KBM-7 (cell line): ENCODE measurements at regions not wholly inside any gene's neighbourhood (a gene's known extent, or its start where the extent isn't known, plus 50 kb on each side); places are given as distances from the start of the nearest gene placed in this dataset.
A peak's percentile ranks its signal among the peaks of the same experiment; 100 is the strongest.
"Not testable (repeated sequence)": the region's sequence is repeated elsewhere in the genome, so short reads cannot be mapped to it uniquely, and the experiment has no call there.

Experiments
- DNase-seq: peaks from one replicate; pipeline ENCODE4 v3.0.0-alpha.2; 2015
- in situ Hi-C: fragments of 300-500 bp; cut with MboI; formaldehyde crosslinking; loops from 2 replicates; pipeline ENCODE4 v1.14.3; 2020; ENCODE audit warnings: low sequenced_read_pairs, low pct_unique_long_range_greater_than_20kb, mixed read lengths

DNA sequence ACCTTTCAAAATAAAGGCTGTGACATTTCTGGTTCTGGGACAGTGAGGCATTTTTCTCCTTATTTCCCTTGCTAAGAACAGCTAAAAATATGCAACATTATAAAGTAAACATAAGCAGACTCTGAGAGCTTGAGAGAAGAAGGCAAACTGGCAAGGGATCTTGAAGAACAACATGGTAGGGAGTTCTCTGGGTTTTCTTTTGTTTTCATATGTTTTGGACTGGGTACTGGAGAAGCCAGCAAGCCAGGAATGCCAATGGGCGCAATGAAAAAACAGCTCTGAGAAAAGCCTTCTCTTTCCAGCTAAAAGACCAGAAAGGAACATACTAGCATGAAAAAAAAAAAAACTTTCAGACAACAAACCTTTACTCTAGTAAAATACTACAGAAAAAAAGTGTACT, 351.4 kb upstream of the HS6ST1 start:
- no peak for DNase-seq
- in situ Hi-C loops: no loop called here

GRCh38 chr2:128671981-128672757, 353.5 kb upstream of the HS6ST1 start:
- DNase-seq, in situ Hi-C loops: not testable (repeated sequence)

GRCh38 chr2:128679680-128680079, 361.0 kb upstream of the HS6ST1 start:
- DNase-seq, in situ Hi-C loops: not testable (repeated sequence)

GRCh38 chr2:128681507-128681906, 362.8 kb upstream of the HS6ST1 start:
- in situ Hi-C loops: no loop called here
- DNase-seq: no peak

DNA sequence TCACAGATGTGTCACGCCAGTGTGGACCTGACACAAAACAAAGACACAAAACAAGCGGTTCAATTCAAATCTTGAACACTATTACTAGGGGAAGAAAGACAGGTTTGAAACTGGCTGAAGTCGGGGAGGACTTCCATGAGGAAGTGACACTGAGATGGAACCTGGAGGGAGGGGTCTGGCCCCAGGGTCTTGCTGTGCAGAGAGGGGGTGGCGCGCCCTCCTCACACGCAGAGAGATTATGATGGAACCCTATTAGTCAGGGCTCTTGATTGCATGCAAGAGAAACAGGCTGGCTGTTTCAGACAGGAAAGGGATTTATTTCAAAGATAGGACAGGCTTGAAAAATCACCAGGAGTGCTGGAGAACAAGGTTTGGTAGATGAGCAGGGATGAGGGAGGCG, 363.6 kb upstream of the HS6ST1 start:
- in situ Hi-C loops: no loop called here
- no peak for DNase-seq

- in situ Hi-C loops: no loop called here
Observed at GRCh38 chr2:128682729-128683284, 364.1 kb upstream of the HS6ST1 start.

GRCh38 chr2:128684523-128684922, 365.9 kb upstream of the HS6ST1 start:
- in situ Hi-C loops: no loop called here
- DNase-seq: no peak

More at GRCh38 chr2:128682729-128683284, 364.1 kb upstream of the HS6ST1 start:
- DNase-seq: no peak

GRCh38 chr2:128685841-128686496, 367.3 kb upstream of the HS6ST1 start:
- in situ Hi-C loops: no loop called here
- no peak for DNase-seq

- peak; percentile 70 for DNase-seq
Observed at GRCh38 chr2:128686497-128686859, 367.8 kb upstream of the HS6ST1 start.

DNA sequence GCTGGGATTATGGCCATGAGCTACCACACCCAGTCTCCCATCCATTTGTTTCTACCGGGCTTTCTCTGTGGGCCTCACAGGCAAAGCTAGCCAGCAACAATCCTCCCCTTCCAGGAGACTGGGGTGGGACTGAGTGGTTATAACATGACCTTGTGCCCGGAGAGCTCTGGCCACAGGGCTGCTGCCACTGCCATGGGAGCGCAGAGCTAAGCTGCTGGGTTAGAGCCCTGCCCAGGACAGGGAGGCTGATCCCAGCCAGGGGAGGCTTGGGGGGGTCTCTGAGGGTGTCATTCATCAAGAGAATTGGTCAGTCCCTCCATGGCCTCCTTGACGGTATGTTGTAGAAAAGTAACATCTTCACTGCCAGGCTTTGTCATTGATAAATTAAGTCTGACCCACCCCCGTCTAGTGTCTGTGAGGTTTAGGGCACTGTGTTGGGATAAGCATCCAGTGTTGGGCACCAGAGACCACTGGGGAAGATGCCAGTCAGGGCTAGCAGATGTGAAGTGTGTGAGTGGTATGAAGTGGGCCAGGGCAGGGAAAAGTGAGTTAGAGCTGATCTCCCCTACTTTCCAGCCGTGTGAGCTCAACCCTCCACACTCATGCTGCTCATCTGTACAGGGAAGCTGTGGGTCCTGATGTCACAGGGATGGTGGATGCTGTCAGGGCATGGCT, 368.4 kb upstream of the HS6ST1 start:
- in situ Hi-C loops: no loop called here
- DNase-seq: no peak

More at GRCh38 chr2:128686497-128686859, 367.8 kb upstream of the HS6ST1 start:
- in situ Hi-C loops: no loop called here

- DNase-seq: no peak
- in situ Hi-C loops: no loop called here
Observed at GRCh38 chr2:128687565-128687964, 368.9 kb upstream of the HS6ST1 start.

DNA sequence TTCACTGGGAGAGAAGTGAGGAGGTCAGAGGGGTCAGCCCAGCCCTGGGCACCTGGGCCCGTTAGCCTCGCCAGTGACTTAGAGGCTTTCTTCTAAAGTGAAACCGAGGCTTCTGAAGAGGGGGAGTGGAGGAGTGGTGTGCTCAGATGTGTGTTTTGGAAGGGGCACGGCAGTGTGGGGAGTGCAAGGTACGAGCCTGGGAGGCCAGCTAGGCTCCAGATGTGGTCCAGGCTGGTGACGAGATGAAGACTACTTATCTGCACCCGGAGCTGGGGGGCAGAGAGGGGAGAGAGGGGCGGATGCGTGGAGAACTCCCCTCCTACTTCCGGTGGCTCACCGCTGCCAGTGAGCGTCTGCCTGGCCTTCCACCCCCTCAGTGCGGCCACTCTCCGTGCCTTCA, 371.3 kb upstream of the HS6ST1 start:
- in situ Hi-C loops: no loop called here
- no peak for DNase-seq

DNA sequence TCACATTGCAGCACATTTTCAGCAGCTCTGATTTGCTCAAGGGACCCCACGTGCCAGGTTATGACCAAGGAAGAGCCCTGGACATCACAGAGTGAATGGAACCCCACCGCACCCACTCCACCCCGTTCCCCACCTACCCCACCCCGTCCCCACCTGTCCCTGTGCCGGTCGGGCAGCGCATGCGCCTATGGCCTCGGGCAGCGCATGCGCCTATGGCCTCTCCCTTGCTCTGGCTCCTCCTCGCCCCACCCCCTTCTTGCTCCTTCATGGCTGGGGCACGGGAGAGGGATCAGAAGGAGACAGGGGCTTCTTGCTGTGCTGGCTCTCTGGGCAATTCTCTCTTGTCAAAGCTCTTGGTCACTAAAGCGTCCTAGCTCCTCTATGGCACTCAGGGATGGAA, 371.8 kb upstream of the HS6ST1 start:
- in situ Hi-C loops: no loop called here
- DNase-seq: no peak

DNA sequence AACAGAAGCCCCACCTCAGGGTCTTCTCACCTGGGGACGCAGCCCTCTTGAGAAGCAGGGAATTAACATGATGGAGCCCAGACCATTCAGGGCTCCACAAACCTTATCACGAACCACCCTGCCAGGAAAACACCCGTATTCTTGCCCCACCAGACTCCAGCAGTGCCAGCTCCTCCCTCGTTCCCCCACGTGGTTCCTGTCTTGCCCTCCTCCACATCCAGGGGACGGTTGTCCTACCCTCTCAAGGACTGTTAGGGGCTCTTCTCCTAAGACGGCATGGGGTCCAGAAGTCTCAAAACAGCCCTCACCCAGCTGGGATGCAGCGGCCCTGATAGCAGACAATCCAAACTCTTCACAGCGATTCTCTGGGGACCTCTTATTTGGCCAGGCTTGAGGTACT, 372.2 kb upstream of the HS6ST1 start:
- DNase-seq: no peak
- in situ Hi-C loops: no loop called here

- no peak for DNase-seq
- in situ Hi-C loops: no loop called here
Observed at GRCh38 chr2:128691526-128691925, 372.9 kb upstream of the HS6ST1 start.

GRCh38 chr2:128692895-128693742, 374.5 kb upstream of the HS6ST1 start:
- DNase-seq: no peak
- in situ Hi-C loops: no loop called here

- in situ Hi-C loops: no loop called here
- no peak for DNase-seq
Observed at GRCh38 chr2:128693743-128694029, 375.0 kb upstream of the HS6ST1 start.

GRCh38 chr2:128695646-128696220, 377.1 kb upstream of the HS6ST1 start:
- DNase-seq: no peak
- in situ Hi-C loops: no loop called here

DNA sequence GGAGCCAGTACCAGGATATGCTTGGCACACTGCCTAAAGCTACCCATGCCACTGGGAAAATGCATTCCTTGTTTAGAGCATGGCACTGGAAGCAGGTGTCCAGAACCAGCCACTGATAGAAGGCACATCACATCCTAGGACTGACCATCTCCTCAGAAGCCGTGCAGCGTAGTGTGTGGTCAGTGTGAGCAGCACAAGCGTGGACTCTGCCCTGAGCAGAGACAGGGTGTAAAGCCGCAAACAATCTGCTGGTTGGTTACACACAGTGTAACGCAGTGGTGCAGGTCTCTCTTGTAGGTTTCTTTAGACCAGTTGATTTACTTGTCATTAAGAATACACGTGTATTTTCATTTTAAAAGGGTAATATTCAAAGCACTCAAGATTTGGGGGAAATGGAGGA, 377.8 kb upstream of the HS6ST1 start:
- in situ Hi-C loops: no loop called here
- no peak for DNase-seq
